Panc1 (cell line): ENCODE measurements at regions not wholly inside any gene's neighbourhood (a gene's known extent, or its start where the extent isn't known, plus 50 kb on each side); places are given as distances from the start of the nearest gene placed in this dataset.

Source experiments
- POLR2AphosphoS5 ChIP-seq: IDR thresholded peaks from 2 replicates; pipeline ENCODE4 v1.6.1; 2012; ENCODE audit warnings: mild to moderate bottlenecking, low read depth, low read length, moderate library complexity
- REST ChIP-seq, 2 experiments: IDR thresholded peaks; 2 replicates each; pipeline ENCODE4 v1.6.1; 2011 to 2012; ENCODE audit warnings: low read depth in 2 of 2, control low read depth in 1 of 2, low read length in 1 of 2, mild to moderate bottlenecking in 1 of 2, moderate library complexity in 1 of 2; ENCODE audit not compliant: insufficient read depth in 1 of 2
- TF ChIP-seq, protein P1 (sequence below): fragments of 450-650 bp; IDR thresholded peaks from 2 replicates; pipeline ENCODE4 v1.5.1; 2017; ENCODE audit warnings: mild to moderate bottlenecking

DNA sequence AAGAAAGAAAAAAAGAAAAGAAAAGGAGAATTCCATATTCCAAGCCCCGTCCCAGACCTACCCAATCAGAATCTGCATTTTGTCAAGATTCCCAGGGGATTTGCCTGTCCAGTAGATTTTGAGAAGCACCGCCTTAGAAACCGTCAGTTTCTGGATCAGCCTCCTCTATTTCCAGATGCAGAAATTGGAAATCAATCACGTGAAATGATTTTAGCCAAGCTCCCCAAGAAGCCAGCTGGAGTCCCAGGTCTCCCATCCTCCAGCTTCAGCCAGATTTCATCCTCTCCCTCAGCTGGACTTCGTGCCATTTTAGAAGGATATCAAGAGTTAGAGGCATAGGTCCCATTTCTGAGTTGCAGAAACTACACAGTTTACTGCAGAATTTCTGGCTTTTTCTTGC is 629.3 kb downstream of the MID1IP1 start:
- TF ChIP-seq, protein P1, sequence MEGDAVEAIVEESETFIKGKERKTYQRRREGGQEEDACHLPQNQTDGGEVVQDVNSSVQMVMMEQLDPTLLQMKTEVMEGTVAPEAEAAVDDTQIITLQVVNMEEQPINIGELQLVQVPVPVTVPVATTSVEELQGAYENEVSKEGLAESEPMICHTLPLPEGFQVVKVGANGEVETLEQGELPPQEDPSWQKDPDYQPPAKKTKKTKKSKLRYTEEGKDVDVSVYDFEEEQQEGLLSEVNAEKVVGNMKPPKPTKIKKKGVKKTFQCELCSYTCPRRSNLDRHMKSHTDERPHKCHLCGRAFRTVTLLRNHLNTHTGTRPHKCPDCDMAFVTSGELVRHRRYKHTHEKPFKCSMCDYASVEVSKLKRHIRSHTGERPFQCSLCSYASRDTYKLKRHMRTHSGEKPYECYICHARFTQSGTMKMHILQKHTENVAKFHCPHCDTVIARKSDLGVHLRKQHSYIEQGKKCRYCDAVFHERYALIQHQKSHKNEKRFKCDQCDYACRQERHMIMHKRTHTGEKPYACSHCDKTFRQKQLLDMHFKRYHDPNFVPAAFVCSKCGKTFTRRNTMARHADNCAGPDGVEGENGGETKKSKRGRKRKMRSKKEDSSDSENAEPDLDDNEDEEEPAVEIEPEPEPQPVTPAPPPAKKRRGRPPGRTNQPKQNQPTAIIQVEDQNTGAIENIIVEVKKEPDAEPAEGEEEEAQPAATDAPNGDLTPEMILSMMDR = no peak
- TF ChIP-seq REST (IDR thresholded peaks at IDR 0.05; ENCODE audit: insufficient read depth in 1 of 2, low read depth in 2 of 2, low read length in 1 of 2) (no peak), POLR2AphosphoS5 (no peak)
